ENCODE measurements at regions not wholly inside any gene's neighbourhood (a gene's known extent, or its start where the extent isn't known, plus 50 kb on each side); places are given as distances from the start of the nearest gene placed in this dataset.
"Not testable (repeated sequence)": the region's sequence is repeated elsewhere in the genome, so short reads cannot be mapped to it uniquely, and the experiment has no call there.

GRCh38 chr12:65728455-65728847 lies 95.8 kb upstream of the HMGA2 start:
- no peaks in the 10 kb centered on the region for H3K9me3 Mint-ChIP-seq
- H3K27ac Mint-ChIP-seq, result no peak overlapping the region
- no peaks in the 10 kb centered on the region for H3K4me1 Mint-ChIP-seq
- no peaks in the 10 kb centered on the region for H3K36me3 Mint-ChIP-seq
- DNase-seq (ENCODE audit: low spot score in 2 of 2) (no peak), ATAC-seq (ENCODE audit: low read depth) (no peak)
- H3K27me3 Mint-ChIP-seq, result peaks cover 11% of the 10 kb centered on the region
- no peak overlapping the region for H3K4me3 Mint-ChIP-seq

GRCh38 chr12:65728848-65729793 lies 95.2 kb upstream of the HMGA2 start:
- Mint-ChIP-seq H3K9me3 (no peaks in the 10 kb centered on the region), H3K4me1 (no peaks in the 10 kb centered on the region), H3K27me3 (peaks cover 9% of the 10 kb centered on the region), H3K36me3 (no peaks in the 10 kb centered on the region), H3K4me3 (no peak overlapping the region), H3K27ac (no peak overlapping the region)
- DNase-seq (ENCODE audit: low spot score in 2 of 2), result no peak
- no peak for ATAC-seq (ENCODE audit: low read depth)

GRCh38 chr12:65731771-65732170 lies 92.5 kb upstream of the HMGA2 start:
- Mint-ChIP-seq H3K27me3 (peaks cover 11% of the 10 kb centered on the region), H3K27ac (no peak overlapping the region), H3K4me1 (no peaks in the 10 kb centered on the region), H3K36me3 (no peaks in the 10 kb centered on the region), H3K9me3 (peaks cover 3% of the 10 kb centered on the region), H3K4me3 (no peak overlapping the region)
- DNase-seq (ENCODE audit: low spot score in 2 of 2) (no peak), ATAC-seq (ENCODE audit: low read depth) (no peak)

GRCh38 chr12:65733643-65734042 lies 90.6 kb upstream of the HMGA2 start:
- not testable (repeated sequence) for H3K9me3 Mint-ChIP-seq; DNase-seq (ENCODE audit: low spot score in 2 of 2); H3K4me3 Mint-ChIP-seq; ATAC-seq (ENCODE audit: low read depth); H3K4me1 Mint-ChIP-seq; H3K27ac Mint-ChIP-seq; H3K36me3 Mint-ChIP-seq
- H3K27me3 Mint-ChIP-seq, result peaks cover 12% of the 10 kb centered on the region

- no peaks in the 10 kb centered on the region for H3K36me3 Mint-ChIP-seq
- H3K9me3 Mint-ChIP-seq, result peaks cover 7% of the 10 kb centered on the region
- no peak overlapping the region for H3K4me3 Mint-ChIP-seq
- no peak for ATAC-seq (ENCODE audit: low read depth)
- DNase-seq (ENCODE audit: low spot score in 2 of 2), result no peak
- no peak overlapping the region for H3K27ac Mint-ChIP-seq
- no peaks in the 10 kb centered on the region for H3K4me1 Mint-ChIP-seq
- peaks cover 15% of the 10 kb centered on the region for H3K27me3 Mint-ChIP-seq
These were observed 90.1 kb upstream of the HMGA2 start for GRCh38 chr12:65734226-65734625.

GRCh38 chr12:65739606-65740005 lies 84.7 kb upstream of the HMGA2 start:
- Mint-ChIP-seq H3K4me1 (peaks cover 3% of the 10 kb centered on the region), H3K4me3 (no peak overlapping the region), H3K36me3 (no peaks in the 10 kb centered on the region), H3K9me3 (peaks cover 7% of the 10 kb centered on the region), H3K27me3 (peaks cover 19% of the 10 kb centered on the region), H3K27ac (no peak overlapping the region)
- ATAC-seq (ENCODE audit: low read depth) (no peak), DNase-seq (ENCODE audit: low spot score in 2 of 2) (no peak)

GRCh38 chr12:65740506-65740872 lies 83.8 kb upstream of the HMGA2 start:
- Mint-ChIP-seq H3K27ac (no peak overlapping the region), H3K4me1 (peaks cover 3% of the 10 kb centered on the region), H3K4me3 (peak overlapping the region; percentile 61), H3K9me3 (peaks cover 7% of the 10 kb centered on the region), H3K27me3 (peaks cover 22% of the 10 kb centered on the region), H3K36me3 (no peaks in the 10 kb centered on the region)
- no peak for DNase-seq (ENCODE audit: low spot score in 2 of 2)
- no peak for ATAC-seq (ENCODE audit: low read depth)

- ATAC-seq (ENCODE audit: low read depth) (peak; percentile 21), DNase-seq (ENCODE audit: low spot score in 2 of 2) (no peak)
- Mint-ChIP-seq H3K27ac (no peak overlapping the region), H3K4me1 (peaks cover 3% of the 10 kb centered on the region), H3K4me3 (peak overlapping the region; percentile 61), H3K27me3 (peaks cover 21% of the 10 kb centered on the region), H3K9me3 (peaks cover 7% of the 10 kb centered on the region), H3K36me3 (no peaks in the 10 kb centered on the region)
These were observed 83.2 kb upstream of the HMGA2 start for GRCh38 chr12:65740873-65741600.

- ATAC-seq (ENCODE audit: low read depth) (no peak), DNase-seq (ENCODE audit: low spot score in 2 of 2) (no peak)
- H3K4me1 Mint-ChIP-seq, result peaks cover 3% of the 10 kb centered on the region
- H3K9me3 Mint-ChIP-seq, result peaks cover 5% of the 10 kb centered on the region
- peaks cover 18% of the 10 kb centered on the region for H3K27me3 Mint-ChIP-seq
- no peak overlapping the region for H3K27ac Mint-ChIP-seq
- peak overlapping the region; percentile 59 for H3K4me3 Mint-ChIP-seq
- no peaks in the 10 kb centered on the region for H3K36me3 Mint-ChIP-seq
These were observed 82.6 kb upstream of the HMGA2 start for GRCh38 chr12:65741656-65742017.

- no peaks in the 10 kb centered on the region for H3K36me3 Mint-ChIP-seq
- no peak for ATAC-seq (ENCODE audit: low read depth)
- peak overlapping the region; percentile 59 for H3K4me3 Mint-ChIP-seq
- H3K4me1 Mint-ChIP-seq, result peaks cover 3% of the 10 kb centered on the region
- H3K27me3 Mint-ChIP-seq, result peaks cover 18% of the 10 kb centered on the region
- H3K27ac Mint-ChIP-seq, result no peak overlapping the region
- no peak for DNase-seq (ENCODE audit: low spot score in 2 of 2)
- peaks cover 4% of the 10 kb centered on the region for H3K9me3 Mint-ChIP-seq
These were observed 82.0 kb upstream of the HMGA2 start for GRCh38 chr12:65742018-65743010.

GRCh38 chr12:65744236-65744840 lies 79.9 kb upstream of the HMGA2 start:
- H3K36me3 Mint-ChIP-seq; ATAC-seq (ENCODE audit: low read depth); H3K9me3 Mint-ChIP-seq; H3K4me1 Mint-ChIP-seq; DNase-seq (ENCODE audit: low spot score in 2 of 2); H3K27ac Mint-ChIP-seq; H3K4me3 Mint-ChIP-seq: not testable (repeated sequence)
- peaks cover 14% of the 10 kb centered on the region for H3K27me3 Mint-ChIP-seq

GRCh38 chr12:65747338-65747737 lies 76.9 kb upstream of the HMGA2 start:
- DNase-seq (ENCODE audit: low spot score in 2 of 2) (no peak), ATAC-seq (ENCODE audit: low read depth) (no peak)
- H3K9me3 Mint-ChIP-seq, result no peaks in the 10 kb centered on the region
- H3K27me3 Mint-ChIP-seq, result peaks cover 6% of the 10 kb centered on the region
- no peaks in the 10 kb centered on the region for H3K4me1 Mint-ChIP-seq
- H3K27ac Mint-ChIP-seq, result no peak overlapping the region
- no peaks in the 10 kb centered on the region for H3K36me3 Mint-ChIP-seq
- H3K4me3 Mint-ChIP-seq, result no peak overlapping the region

GRCh38 chr12:65748332-65748731 lies 76.0 kb upstream of the HMGA2 start:
- no peak for DNase-seq (ENCODE audit: low spot score in 2 of 2)
- Mint-ChIP-seq H3K4me1 (no peaks in the 10 kb centered on the region), H3K9me3 (no peaks in the 10 kb centered on the region), H3K4me3 (no peak overlapping the region), H3K27ac (no peak overlapping the region), H3K27me3 (peaks cover 3% of the 10 kb centered on the region), H3K36me3 (no peaks in the 10 kb centered on the region)
- ATAC-seq (ENCODE audit: low read depth), result no peak

Measured in memory B cell (primary cell).